Cardiac muscle cell (in vitro differentiated cells and primary cell): ENCODE measurements at regions not wholly inside any gene's neighbourhood (a gene's known extent, or its start where the extent isn't known, plus 50 kb on each side); places are given as distances from the start of the nearest gene placed in this dataset.
A peak's percentile ranks its signal among the peaks of the same experiment; 100 is the strongest.

Experiments
- DNase-seq, 2 donors: peaks; one replicate each; pipeline versions ENCODE4 v3.0.0 to v3.0.0-alpha.2; 2010 to 2017; ENCODE audit warnings: low read depth in 1 of 2, low spot score in 1 of 2
- H3K27ac ChIP-seq: fragments of 200-600 bp; sonication (generic); 2 replicates; pipeline ENCODE4 v1.5.1; 2016
- H3K27me3 ChIP-seq: fragments of 200-600 bp; sonication (generic); 2 replicates; pipeline ENCODE4 v1.6.0; 2016; ENCODE audit warnings: control low read depth
- H3K36me3 ChIP-seq: fragments of 200-600 bp; sonication (generic); 2 replicates; pipeline ENCODE4 v1.5.1; 2016; ENCODE audit warnings: control low read depth
- H3K4me1 ChIP-seq: fragments of 200-600 bp; sonication (generic); 2 replicates; pipeline ENCODE4 v1.8.1; 2017; ENCODE audit warnings: low read depth, mild to moderate bottlenecking, mixed run types
- H3K4me3 ChIP-seq: fragments of 200-600 bp; sonication (generic); 2 replicates; pipeline ENCODE4 v1.5.1; 2016; ENCODE audit warnings: mild to moderate bottlenecking
- H3K9me3 ChIP-seq: fragments of 200-600 bp; sonication (generic); 2 replicates; pipeline ENCODE4 v1.5.1; 2017; ENCODE audit warnings: low read depth, mild to moderate bottlenecking, control low read depth
- TF ChIP-seq, protein P1 (sequence below): IDR thresholded peaks from 2 replicates; pipeline ENCODE4 v1.5.1; 2012; ENCODE audit warnings: low read depth, mild to moderate bottlenecking, low read length

DNA sequence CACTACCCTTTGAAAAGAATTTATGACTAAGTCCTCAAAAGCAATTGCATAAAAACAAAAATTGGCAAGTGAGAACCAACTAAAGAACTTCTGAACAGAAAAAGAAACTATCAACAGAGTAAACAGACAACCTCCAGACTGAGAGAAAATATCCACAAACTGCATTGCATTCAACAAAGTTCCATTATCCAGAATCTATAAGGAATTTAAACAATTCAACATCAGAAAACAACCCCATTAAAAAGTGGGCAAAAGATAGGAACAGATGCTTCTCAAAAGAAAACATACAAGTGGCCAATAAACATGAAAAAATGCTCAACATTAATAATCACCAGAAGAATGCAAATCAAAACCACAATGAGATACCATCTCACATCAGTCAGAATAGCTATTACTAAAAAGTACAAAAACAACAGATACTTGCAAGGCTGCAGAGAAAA, 130.2 kb downstream of the GASK1B start:
- Histone ChIP-seq H3K9me3 (no peaks in the 10 kb centered on the region), H3K36me3 (no peaks in the 10 kb centered on the region), H3K27ac (no peak overlapping the region), H3K4me1 (no peaks in the 10 kb centered on the region), H3K27me3 (no peaks in the 10 kb centered on the region), H3K4me3 (no peak overlapping the region)
- DNase-seq, result peak in 1 of 2 donors; percentile 65
- TF ChIP-seq, protein P1, sequence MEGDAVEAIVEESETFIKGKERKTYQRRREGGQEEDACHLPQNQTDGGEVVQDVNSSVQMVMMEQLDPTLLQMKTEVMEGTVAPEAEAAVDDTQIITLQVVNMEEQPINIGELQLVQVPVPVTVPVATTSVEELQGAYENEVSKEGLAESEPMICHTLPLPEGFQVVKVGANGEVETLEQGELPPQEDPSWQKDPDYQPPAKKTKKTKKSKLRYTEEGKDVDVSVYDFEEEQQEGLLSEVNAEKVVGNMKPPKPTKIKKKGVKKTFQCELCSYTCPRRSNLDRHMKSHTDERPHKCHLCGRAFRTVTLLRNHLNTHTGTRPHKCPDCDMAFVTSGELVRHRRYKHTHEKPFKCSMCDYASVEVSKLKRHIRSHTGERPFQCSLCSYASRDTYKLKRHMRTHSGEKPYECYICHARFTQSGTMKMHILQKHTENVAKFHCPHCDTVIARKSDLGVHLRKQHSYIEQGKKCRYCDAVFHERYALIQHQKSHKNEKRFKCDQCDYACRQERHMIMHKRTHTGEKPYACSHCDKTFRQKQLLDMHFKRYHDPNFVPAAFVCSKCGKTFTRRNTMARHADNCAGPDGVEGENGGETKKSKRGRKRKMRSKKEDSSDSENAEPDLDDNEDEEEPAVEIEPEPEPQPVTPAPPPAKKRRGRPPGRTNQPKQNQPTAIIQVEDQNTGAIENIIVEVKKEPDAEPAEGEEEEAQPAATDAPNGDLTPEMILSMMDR, result no peak

DNA sequence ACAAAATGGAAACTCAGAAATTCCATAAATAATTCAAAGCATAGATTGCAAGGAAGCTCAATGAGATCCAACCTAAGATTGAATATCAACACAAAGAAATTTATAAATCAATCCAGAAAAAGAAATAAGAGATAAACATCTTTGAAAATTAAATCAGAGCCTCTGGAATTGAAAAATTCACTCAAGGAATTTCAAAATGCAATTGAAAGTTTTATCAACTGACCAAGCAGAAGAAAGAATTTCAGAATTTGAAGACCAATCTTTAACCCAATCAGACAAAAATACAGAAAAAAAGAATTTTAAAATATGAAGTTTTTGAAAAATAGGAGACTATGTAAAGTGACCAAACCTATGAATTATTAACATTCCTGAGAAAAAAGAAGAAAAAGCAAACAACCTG, 134.1 kb downstream of the GASK1B start:
- DNase-seq, result no peak
- H3K27ac ChIP-seq, result no peak overlapping the region
- no peak overlapping the region for H3K4me3 ChIP-seq
- H3K4me1 ChIP-seq, result no peaks in the 10 kb centered on the region
- no peaks in the 10 kb centered on the region for H3K27me3 ChIP-seq
- no peaks in the 10 kb centered on the region for H3K36me3 ChIP-seq
- H3K9me3 ChIP-seq, result no peaks in the 10 kb centered on the region
- TF ChIP-seq, protein P1, result no peak

- no peak for DNase-seq
- TF ChIP-seq, protein P1, result no peak
- Histone ChIP-seq H3K4me1 (peaks cover 10% of the 10 kb centered on the region), H3K27me3 (no peaks in the 10 kb centered on the region), H3K27ac (no peak overlapping the region), H3K9me3 (no peaks in the 10 kb centered on the region), H3K36me3 (no peaks in the 10 kb centered on the region), H3K4me3 (no peak overlapping the region)
These were observed 135.8 kb downstream of the GASK1B start for GRCh38 chr4:158036998-158037397.

DNA sequence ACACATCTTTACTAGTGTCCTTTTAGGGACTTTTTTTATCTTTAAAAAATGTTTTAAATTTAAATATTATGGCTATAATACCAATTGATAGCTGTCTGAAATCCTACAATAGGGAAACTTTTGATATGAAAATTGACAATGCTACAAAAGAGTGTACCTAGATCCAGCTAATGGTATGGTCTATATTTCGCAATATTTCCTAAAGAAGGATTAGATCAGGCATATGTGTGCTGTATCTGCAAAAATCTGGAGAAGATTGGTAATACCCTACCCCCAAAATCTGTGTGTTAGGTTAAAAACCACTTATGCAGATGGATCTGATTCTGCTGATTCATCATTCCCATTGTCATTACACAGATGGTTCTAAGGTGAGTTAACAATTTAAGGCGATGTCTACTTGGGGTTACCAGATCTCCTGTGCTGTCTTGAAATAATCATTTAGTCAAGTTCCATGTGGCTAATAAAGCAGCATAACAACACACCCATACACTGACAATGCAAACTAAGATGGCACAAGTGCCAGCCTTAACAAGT, 137.1 kb downstream of the GASK1B start:
- TF ChIP-seq, protein P1, result no peak
- DNase-seq, result no peak
- Histone ChIP-seq H3K36me3 (no peaks in the 10 kb centered on the region), H3K4me3 (no peak overlapping the region), H3K9me3 (no peaks in the 10 kb centered on the region), H3K4me1 (peaks cover 10% of the 10 kb centered on the region), H3K27ac (no peak overlapping the region), H3K27me3 (no peaks in the 10 kb centered on the region)

- no peak overlapping the region for H3K27ac ChIP-seq
- no peaks in the 10 kb centered on the region for H3K36me3 ChIP-seq
- peaks cover 10% of the 10 kb centered on the region for H3K4me1 ChIP-seq
- no peak overlapping the region for H3K4me3 ChIP-seq
- no peaks in the 10 kb centered on the region for H3K9me3 ChIP-seq
- TF ChIP-seq, protein P1, result no peak
- H3K27me3 ChIP-seq, result no peaks in the 10 kb centered on the region
- DNase-seq, result peak in 1 of 2 donors; percentile 83
These were observed 139.3 kb downstream of the GASK1B start for GRCh38 chr4:158033416-158034120.
